GM12801 (cell line): ENCODE measurements at regions not wholly inside any gene's neighbourhood (a gene's known extent, or its start where the extent isn't known, plus 50 kb on each side); places are given as distances from the start of the nearest gene placed in this dataset.

ENCODE experiments used
- CTCF ChIP-seq: IDR thresholded peaks from one replicate; pipeline ENCODE4 v1.5.1; 2011; ENCODE audit warnings: control low read depth; ENCODE audit not compliant: insufficient read length; ENCODE audit errors: extremely low read depth

GRCh38 chr3:17850448-17850847, 108.0 kb upstream of the TBC1D5 start:
- no peak for TF ChIP-seq CTCF

- TF ChIP-seq CTCF: no peak
Measured at GRCh38 chr3:17848102-17848501, 105.7 kb upstream of the TBC1D5 start.

GRCh38 chr3:17847156-17847555, 104.7 kb upstream of the TBC1D5 start:
- no peak for TF ChIP-seq CTCF

GRCh38 chr3:17846466-17846865, 104.0 kb upstream of the TBC1D5 start:
- no peak for TF ChIP-seq CTCF

- no peak for TF ChIP-seq CTCF
Measured at GRCh38 chr3:17845026-17845812, 102.8 kb upstream of the TBC1D5 start.

- TF ChIP-seq CTCF: no peak
Measured at GRCh38 chr3:17844236-17844635, 101.8 kb upstream of the TBC1D5 start.

GRCh38 chr3:17841190-17841828, 98.9 kb upstream of the TBC1D5 start:
- peak; percentile 46 for TF ChIP-seq CTCF
